IPS DF 4.7 (cell line): ENCODE measurements at regions not wholly inside any gene's neighbourhood (a gene's known extent, or its start where the extent isn't known, plus 50 kb on each side); places are given as distances from the start of the nearest gene placed in this dataset.
"Not testable (repeated sequence)": the region's sequence is repeated elsewhere in the genome, so short reads cannot be mapped to it uniquely, and the experiment has no call there.

Experiments used
- DNase-seq: peaks from one replicate; pipeline ENCODE4 v3.0.0-alpha.2; 2013; ENCODE audit warnings: low spot score; ENCODE audit errors: extremely low read depth

GRCh38 chr14:49121246-49121645 is 464.9 kb downstream of the RPS29 start:
- DNase-seq = no peak

- no peak for DNase-seq
These were observed 471.9 kb downstream of the RPS29 start for GRCh38 chr14:49114161-49114893.

- DNase-seq = no peak
These were observed 479.2 kb downstream of the RPS29 start for GRCh38 chr14:49106741-49107667.

- no peak for DNase-seq
These were observed 480.2 kb downstream of the RPS29 start for GRCh38 chr14:49105956-49106355.

GRCh38 chr14:49105512-49105911 is 480.7 kb downstream of the RPS29 start:
- no peak for DNase-seq

GRCh38 chr14:49092345-49092744 is 493.8 kb downstream of the RPS29 start:
- no peak for DNase-seq

GRCh38 chr14:49089107-49089506 is 497.1 kb downstream of the RPS29 start:
- no peak for DNase-seq

GRCh38 chr14:49073292-49073691 is 512.9 kb downstream of the RPS29 start:
- DNase-seq = not testable (repeated sequence)

- DNase-seq = no peak
These were observed 527.7 kb downstream of the RPS29 start for GRCh38 chr14:49058511-49058910.

- no peak for DNase-seq
These were observed 528.2 kb downstream of the RPS29 start for GRCh38 chr14:49057838-49058510.

GRCh38 chr14:49056021-49056420 is 530.2 kb downstream of the RPS29 start:
- no peak for DNase-seq

- no peak for DNase-seq
These were observed 533.7 kb downstream of the RPS29 start for GRCh38 chr14:49052521-49052920.

- DNase-seq = no peak
These were observed 534.7 kb downstream of the RPS29 start for GRCh38 chr14:49051328-49052060.

GRCh38 chr14:49050822-49051221 is 535.4 kb downstream of the RPS29 start:
- DNase-seq = no peak

- no peak for DNase-seq
These were observed 536.5 kb downstream of the RPS29 start for GRCh38 chr14:49049711-49050110.

- no peak for DNase-seq
These were observed 541.2 kb downstream of the RPS29 start for GRCh38 chr14:49044981-49045380.

- DNase-seq = no peak
These were observed 549.1 kb downstream of the RPS29 start for GRCh38 chr14:49036984-49037516.

- no peak for DNase-seq
These were observed 549.9 kb downstream of the RPS29 start for GRCh38 chr14:49036266-49036665.

GRCh38 chr14:49033131-49033530 is 553.0 kb downstream of the RPS29 start:
- DNase-seq = no peak

- not testable (repeated sequence) for DNase-seq
These were observed 554.5 kb downstream of the RPS29 start for GRCh38 chr14:49031710-49032109.
